A549 (cell line): ENCODE measurements at regions not wholly inside any gene's neighbourhood (a gene's known extent, or its start where the extent isn't known, plus 50 kb on each side); places are given as distances from the start of the nearest gene placed in this dataset.

ENCODE experiments used
- ATAC-seq, 2 experiments: fragments of 200-7000 bp in 1 of 2; fragments of >200 bp in 1 of 2; cut with Nextera tagmentation in 1 of 2; cut with Tn5 transposase in 1 of 2; 3 replicates each; pipeline versions ENCODE4 v1.8.0 to v1.9.1; 2018 to 2020; ENCODE audit warnings: mild to moderate bottlenecking in 1 of 2, moderate library complexity in 1 of 2
- CTCF ChIA-PET: fragments of 300-600 bp; sonication (Branson Sonifier 250); formaldehyde crosslinking; extraction: SDS; loops from one replicate; lab custom pipeline; 2021; ENCODE audit warnings: antibody characterized with exemption, inconsistent platforms; lab: Yijun Ruan, JAX
- POLR2A ChIA-PET: fragments of 350-600 bp; formaldehyde crosslinking; extraction: SDS; loops from one replicate; lab custom pipeline; 2021; ENCODE audit warnings: antibody characterized with exemption, inconsistent platforms; lab: Yijun Ruan, JAX
- DNase-seq, 2 experiments: peaks; one replicate each; pipeline versions ENCODE4 v3.0.0 to v3.0.0-alpha.2; 2011 to 2016; ENCODE audit warnings: low read depth in 1 of 2, low spot score in 1 of 2
- FAIRE-seq: peaks from 2 replicates; lab custom pipeline; 2011; peaks lifted over from hg19 to GRCh38; lab: Jason Lieb, UNC
- H3K27ac ChIP-seq, 2 experiments: fragments of >200 bp; sonication (Bioruptor Twin); formaldehyde crosslinking; 3 replicates each; pipeline ENCODE4 v1.5.1; 2016 to 2017
- H3K4me1 ChIP-seq: fragments of >200 bp; sonication (Bioruptor Twin); formaldehyde crosslinking; 3 replicates; pipeline ENCODE4 v1.6.1; 2016
- H3K4me2 ChIP-seq: fragments of >200 bp; sonication (Bioruptor Twin); formaldehyde crosslinking; 3 replicates; pipeline ENCODE4 v1.6.1; 2016
- H3K4me3 ChIP-seq: fragments of >200 bp; sonication (Bioruptor Twin); formaldehyde crosslinking; 3 replicates; pipeline ENCODE4 v1.5.1; 2016
- H3K9me3 ChIP-seq: fragments of >200 bp; sonication (Bioruptor Twin); formaldehyde crosslinking; 3 replicates; pipeline ENCODE4 v1.6.1; 2016
- CBX8 ChIP-seq: fragments of 200-600 bp; sonication (generic); IDR thresholded peaks from 2 replicates; pipeline ENCODE4 v1.6.1; 2016
- EHF ChIP-seq: fragments of 250-450 bp; sonication (Bioruptor Pico); IDR thresholded peaks from 2 replicates; pipeline ENCODE4 v1.5.0; 2020; ENCODE audit warnings: mild to moderate bottlenecking
- EHMT2 ChIP-seq: fragments of 200-600 bp; sonication (generic); IDR thresholded peaks from 2 replicates; pipeline ENCODE4 v1.6.1; 2016; ENCODE audit warnings: antibody characterized with exemption, low read depth, mild to moderate bottlenecking, moderate library complexity
- FOSB ChIP-seq: fragments of 250-450 bp; sonication (Bioruptor Pico); IDR thresholded peaks from 2 replicates; pipeline ENCODE4 v1.5.0; 2020; ENCODE audit warnings: mild to moderate bottlenecking, moderate library complexity
- GATA3 ChIP-seq: IDR thresholded peaks from 2 replicates; pipeline ENCODE4 v1.6.1; 2012; ENCODE audit warnings: borderline replicate concordance
- HDAC2 ChIP-seq: fragments of 200-600 bp; sonication (generic); IDR thresholded peaks from 2 replicates; pipeline ENCODE4 v1.6.1; 2016
- MAFK ChIP-seq: fragments of 450-650 bp; IDR thresholded peaks from 2 replicates; pipeline ENCODE4 v1.6.1; 2014; ENCODE audit not compliant: partially characterized antibody
- MAZ ChIP-seq: fragments of 150-350 bp; IDR thresholded peaks from 2 replicates; pipeline ENCODE4 v1.6.1; 2014; ENCODE audit warnings: antibody characterized with exemption, low read depth, low read length, borderline replicate concordance
- NFE2L2 ChIP-seq: fragments of 150-350 bp; conservative IDR thresholded peaks from 2 replicates; pipeline ENCODE4 v1.6.1; 2014; ENCODE audit warnings: low read length
- POLR2A ChIP-seq: IDR thresholded peaks from 2 replicates; pipeline ENCODE4 v1.6.1; 2012; ENCODE audit warnings: mild to moderate bottlenecking, low read length
- POLR2AphosphoS2 ChIP-seq: conservative IDR thresholded peaks from 2 replicates; pipeline ENCODE4 v1.6.1; 2012; ENCODE audit warnings: low read length, improper control_type of control experiment, inconsistent platforms
- RFX5 ChIP-seq: fragments of 450-650 bp; IDR thresholded peaks from 2 replicates; pipeline ENCODE4 v1.7.1; 2014; ENCODE audit warnings: antibody characterized with exemption, mild to moderate bottlenecking, moderate library complexity
- SMC3 ChIP-seq: fragments of >200 bp; sonication (Bioruptor Twin); formaldehyde crosslinking; IDR thresholded peaks from 3 replicates; pipeline ENCODE4 v1.6.1; 2018; ENCODE audit warnings: inconsistent platforms
- TP53 ChIP-seq: fragments of 250-450 bp; sonication (Bioruptor Pico); IDR thresholded peaks from 2 replicates; pipeline ENCODE4 v1.5.0; 2021; ENCODE audit warnings: mild to moderate bottlenecking, moderate library complexity
- ZC3H11A ChIP-seq: fragments of 450-650 bp; IDR thresholded peaks from 2 replicates; pipeline ENCODE4 v1.6.1; 2014; ENCODE audit warnings: antibody characterized with exemption, mild to moderate bottlenecking
- ZFP36 ChIP-seq: fragments of 450-650 bp; IDR thresholded peaks from 2 replicates; pipeline ENCODE4 v1.6.1; 2014; ENCODE audit warnings: borderline replicate concordance; ENCODE audit not compliant: partially characterized antibody
- ZSCAN20 ChIP-seq: fragments of 250-450 bp; sonication (Bioruptor Pico); IDR thresholded peaks from 2 replicates; pipeline ENCODE4 v1.8.0; 2022; ENCODE audit warnings: mild to moderate bottlenecking, moderate library complexity
- WGBS: methylation state at CpG from one replicate; pipeline ENCODE4 v1.1.6; 2017; ENCODE audit errors: missing lambda C conversion rate; 5-methylcytosine and 5-hydroxymethylcytosine counted together
- TF ChIP-seq, protein P1 (sequence below): fragments of >200 bp; sonication (Bioruptor Twin); formaldehyde crosslinking; IDR thresholded peaks from 3 replicates; pipeline ENCODE4 v1.6.1; 2016
- TF ChIP-seq, protein P2 (sequence below): IDR thresholded peaks from 2 replicates; pipeline ENCODE4 v1.6.1; 2012
- TF ChIP-seq, protein P3 (sequence below): fragments of 450-650 bp; IDR thresholded peaks from 2 replicates; pipeline ENCODE4 v1.6.1; 2014; ENCODE audit warnings: antibody characterized with exemption
- TF ChIP-seq, protein P4 (sequence below): fragments of >200 bp; sonication (Bioruptor Twin); formaldehyde crosslinking; IDR thresholded peaks from 3 replicates; pipeline ENCODE4 v1.5.1; 2016
- TF ChIP-seq, protein P5 (sequence below): fragments of 250-450 bp; sonication (Bioruptor Pico); IDR thresholded peaks from 2 replicates; pipeline ENCODE4 v1.5.0; 2021; ENCODE audit warnings: mild to moderate bottlenecking, moderate library complexity, borderline replicate concordance

DNA sequence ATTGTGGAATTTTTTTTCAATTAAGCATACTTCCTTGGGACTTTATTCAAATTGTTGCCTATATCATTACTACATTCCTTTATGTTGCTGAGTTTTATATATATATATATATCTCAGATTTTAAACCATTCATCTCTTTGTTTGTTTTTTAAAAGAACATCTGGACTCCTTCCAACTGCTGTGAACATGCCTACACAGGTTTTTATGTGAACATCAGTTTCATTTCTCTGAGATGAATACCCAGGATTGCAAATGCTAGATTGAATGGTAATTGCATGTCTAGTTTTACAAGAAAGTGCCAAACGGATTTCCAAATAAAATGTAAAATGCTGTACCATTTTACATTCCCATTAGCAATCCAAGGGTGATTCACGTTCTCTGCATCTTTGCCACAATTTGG, 1289.3 kb downstream of the HACE1 start:
- ChIA-PET CTCF (no interaction called here), POLR2A (no interaction called here)
- FAIRE-seq, result no peak
- TF ChIP-seq ZSCAN20 (CRISPR knock-in tag), result no peak
- no peak for TF ChIP-seq EHF (CRISPR knock-in tag)
- TF ChIP-seq POLR2A, result no peak
- TF ChIP-seq NFE2L2, result no peak
- H3K4me2 ChIP-seq, result no peak overlapping the region
- no peaks in the 10 kb centered on the region for H3K9me3 ChIP-seq
- H3K4me3 ChIP-seq, result no peak overlapping the region
- DNase-seq, result no peak
- no peak overlapping the region for H3K27ac ChIP-seq
- ATAC-seq, result no peak
- H3K4me1 ChIP-seq, result no peaks in the 10 kb centered on the region
- WGBS, result 0% methylated on average over 2 of the region's 2 CpGs

DNA sequence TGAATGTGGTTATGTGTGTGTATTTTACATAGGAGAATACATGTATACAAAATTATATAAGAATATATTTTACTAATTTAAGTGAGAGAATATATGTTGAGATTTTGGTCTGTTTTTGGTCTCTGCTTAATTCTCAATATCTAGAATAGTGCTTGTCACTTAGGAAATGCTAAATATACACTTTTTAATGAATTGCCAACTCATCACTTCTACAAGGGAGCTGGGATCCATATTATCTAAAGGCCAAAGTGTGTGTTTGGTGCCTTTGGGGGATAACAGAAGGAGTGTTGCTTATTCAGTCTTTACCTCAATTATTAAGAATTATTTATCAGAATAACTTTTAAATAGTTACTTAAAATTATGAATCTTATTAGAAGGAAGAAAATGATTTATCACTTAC, 1304.8 kb downstream of the HACE1 start:
- Histone ChIP-seq H3K4me2 (no peak overlapping the region), H3K9me3 (no peaks in the 10 kb centered on the region), H3K4me1 (no peaks in the 10 kb centered on the region), H3K27ac (no peak overlapping the region), H3K4me3 (no peak overlapping the region)
- DNase-seq, result no peak
- no peak for ATAC-seq
- no peak for FAIRE-seq
- CTCF ChIA-PET, result no interaction called here
- POLR2A ChIA-PET, result no interaction called here
- TF ChIP-seq, protein P1, sequence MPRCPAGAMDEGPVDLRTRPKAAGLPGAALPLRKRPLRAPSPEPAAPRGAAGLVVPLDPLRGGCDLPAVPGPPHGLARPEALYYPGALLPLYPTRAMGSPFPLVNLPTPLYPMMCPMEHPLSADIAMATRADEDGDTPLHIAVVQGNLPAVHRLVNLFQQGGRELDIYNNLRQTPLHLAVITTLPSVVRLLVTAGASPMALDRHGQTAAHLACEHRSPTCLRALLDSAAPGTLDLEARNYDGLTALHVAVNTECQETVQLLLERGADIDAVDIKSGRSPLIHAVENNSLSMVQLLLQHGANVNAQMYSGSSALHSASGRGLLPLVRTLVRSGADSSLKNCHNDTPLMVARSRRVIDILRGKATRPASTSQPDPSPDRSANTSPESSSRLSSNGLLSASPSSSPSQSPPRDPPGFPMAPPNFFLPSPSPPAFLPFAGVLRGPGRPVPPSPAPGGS, result no peak
- TF ChIP-seq MAFK, result peak; percentile 33

DNA sequence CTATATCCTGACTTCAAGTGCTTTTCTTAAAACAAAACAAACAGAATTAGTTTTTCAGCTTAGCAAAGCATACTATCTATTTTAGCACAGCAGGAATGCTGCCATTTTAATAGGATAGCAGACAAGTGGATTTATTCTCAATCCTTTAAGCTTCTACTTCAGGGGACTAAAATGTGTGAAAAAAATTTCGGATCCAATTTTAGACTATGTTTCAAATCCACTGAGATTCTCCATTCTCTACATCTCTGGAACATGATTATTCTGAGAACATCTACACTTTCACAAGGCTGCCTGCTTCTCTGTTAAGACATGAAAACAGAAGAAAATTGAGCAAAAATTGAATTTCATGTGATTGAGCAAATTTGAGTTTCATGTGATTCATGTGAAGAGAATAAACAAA, 1321.3 kb downstream of the HACE1 start:
- Histone ChIP-seq H3K27ac (no peak overlapping the region), H3K9me3 (no peaks in the 10 kb centered on the region), H3K4me3 (no peak overlapping the region), H3K4me2 (no peak overlapping the region), H3K4me1 (no peaks in the 10 kb centered on the region)
- WGBS, result 0% methylated on average over 1 of the region's 1 CpG
- FAIRE-seq (no peak), DNase-seq (no peak), ATAC-seq (no peak)
- ChIA-PET POLR2A (no interaction called here), CTCF (no interaction called here)
- TF ChIP-seq TP53 (no peak), SMC3 (no peak), EHMT2 (no peak), CBX8 (no peak), GATA3 (no peak), ZSCAN20 (CRISPR knock-in tag) (no peak), FOSB (no peak), ZFP36 (no peak), RFX5 (no peak), EHF (CRISPR knock-in tag) (no peak), HDAC2 (no peak), MAZ (no peak), ZC3H11A (no peak), POLR2AphosphoS2 (no peak)
- TF ChIP-seq, protein P1, result no peak
- TF ChIP-seq, protein P2, sequence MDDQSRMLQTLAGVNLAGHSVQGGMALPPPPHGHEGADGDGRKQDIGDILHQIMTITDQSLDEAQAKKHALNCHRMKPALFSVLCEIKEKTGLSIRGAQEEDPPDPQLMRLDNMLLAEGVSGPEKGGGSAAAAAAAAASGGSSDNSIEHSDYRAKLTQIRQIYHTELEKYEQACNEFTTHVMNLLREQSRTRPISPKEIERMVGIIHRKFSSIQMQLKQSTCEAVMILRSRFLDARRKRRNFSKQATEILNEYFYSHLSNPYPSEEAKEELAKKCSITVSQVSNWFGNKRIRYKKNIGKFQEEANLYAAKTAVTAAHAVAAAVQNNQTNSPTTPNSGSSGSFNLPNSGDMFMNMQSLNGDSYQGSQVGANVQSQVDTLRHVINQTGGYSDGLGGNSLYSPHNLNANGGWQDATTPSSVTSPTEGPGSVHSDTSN, result no peak
- TF ChIP-seq, protein P3, sequence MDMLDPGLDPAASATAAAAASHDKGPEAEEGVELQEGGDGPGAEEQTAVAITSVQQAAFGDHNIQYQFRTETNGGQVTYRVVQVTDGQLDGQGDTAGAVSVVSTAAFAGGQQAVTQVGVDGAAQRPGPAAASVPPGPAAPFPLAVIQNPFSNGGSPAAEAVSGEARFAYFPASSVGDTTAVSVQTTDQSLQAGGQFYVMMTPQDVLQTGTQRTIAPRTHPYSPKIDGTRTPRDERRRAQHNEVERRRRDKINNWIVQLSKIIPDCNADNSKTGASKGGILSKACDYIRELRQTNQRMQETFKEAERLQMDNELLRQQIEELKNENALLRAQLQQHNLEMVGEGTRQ, result no peak
- TF ChIP-seq, protein P4, sequence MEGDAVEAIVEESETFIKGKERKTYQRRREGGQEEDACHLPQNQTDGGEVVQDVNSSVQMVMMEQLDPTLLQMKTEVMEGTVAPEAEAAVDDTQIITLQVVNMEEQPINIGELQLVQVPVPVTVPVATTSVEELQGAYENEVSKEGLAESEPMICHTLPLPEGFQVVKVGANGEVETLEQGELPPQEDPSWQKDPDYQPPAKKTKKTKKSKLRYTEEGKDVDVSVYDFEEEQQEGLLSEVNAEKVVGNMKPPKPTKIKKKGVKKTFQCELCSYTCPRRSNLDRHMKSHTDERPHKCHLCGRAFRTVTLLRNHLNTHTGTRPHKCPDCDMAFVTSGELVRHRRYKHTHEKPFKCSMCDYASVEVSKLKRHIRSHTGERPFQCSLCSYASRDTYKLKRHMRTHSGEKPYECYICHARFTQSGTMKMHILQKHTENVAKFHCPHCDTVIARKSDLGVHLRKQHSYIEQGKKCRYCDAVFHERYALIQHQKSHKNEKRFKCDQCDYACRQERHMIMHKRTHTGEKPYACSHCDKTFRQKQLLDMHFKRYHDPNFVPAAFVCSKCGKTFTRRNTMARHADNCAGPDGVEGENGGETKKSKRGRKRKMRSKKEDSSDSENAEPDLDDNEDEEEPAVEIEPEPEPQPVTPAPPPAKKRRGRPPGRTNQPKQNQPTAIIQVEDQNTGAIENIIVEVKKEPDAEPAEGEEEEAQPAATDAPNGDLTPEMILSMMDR, result no peak
- TF ChIP-seq, protein P5, sequence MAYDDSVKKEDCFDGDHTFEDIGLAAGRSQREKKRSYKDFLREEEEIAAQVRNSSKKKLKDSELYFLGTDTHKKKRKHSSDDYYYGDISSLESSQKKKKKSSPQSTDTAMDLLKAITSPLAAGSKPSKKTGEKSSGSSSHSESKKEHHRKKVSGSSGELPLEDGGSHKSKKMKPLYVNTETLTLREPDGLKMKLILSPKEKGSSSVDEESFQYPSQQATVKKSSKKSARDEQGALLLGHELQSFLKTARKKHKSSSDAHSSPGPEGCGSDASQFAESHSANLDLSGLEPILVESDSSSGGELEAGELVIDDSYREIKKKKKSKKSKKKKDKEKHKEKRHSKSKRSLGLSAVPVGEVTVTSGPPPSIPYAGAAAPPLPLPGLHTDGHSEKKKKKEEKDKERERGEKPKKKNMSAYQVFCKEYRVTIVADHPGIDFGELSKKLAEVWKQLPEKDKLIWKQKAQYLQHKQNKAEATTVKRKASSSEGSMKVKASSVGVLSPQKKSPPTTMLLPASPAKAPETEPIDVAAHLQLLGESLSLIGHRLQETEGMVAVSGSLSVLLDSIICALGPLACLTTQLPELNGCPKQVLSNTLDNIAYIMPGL (CRISPR knock-in tag), result no peak
